HEK293 (cell line): ENCODE measurements at regions not wholly inside any gene's neighbourhood (a gene's known extent, or its start where the extent isn't known, plus 50 kb on each side); places are given as distances from the start of the nearest gene placed in this dataset.

Source experiments
- CTCF ChIA-PET: fragments of 350-600 bp; formaldehyde crosslinking; extraction: SDS; loops from one replicate; lab custom pipeline; 2021; ENCODE audit warnings: antibody characterized with exemption; lab: Yijun Ruan, JAX
- POLR2A ChIA-PET: fragments of 300-600 bp; formaldehyde crosslinking; extraction: SDS; loops from one replicate; lab custom pipeline; 2020; ENCODE audit warnings: antibody characterized with exemption, inconsistent platforms; lab: Yijun Ruan, JAX
- H3K27ac ChIP-seq: fragments of 200-500 bp; sonication (Bioruptor generic); 2 replicates; pipeline ENCODE4 v1.5.1; 2014; ENCODE audit warnings: low read depth, low read length, control low read depth, inconsistent platforms; ENCODE audit errors: extremely low read depth
- H3K36me3 ChIP-seq, 2 experiments: fragments of 200-500 bp in 1 of 2; sonication (Bioruptor generic) in 1 of 2; 1 replicate in 1 of 2; 2 replicates in 1 of 2; pipeline ENCODE4 v1.5.1; 2014 to 2017; ENCODE audit warnings: inconsistent platforms in 2 of 2, low read length in 2 of 2; ENCODE audit not compliant: control insufficient read depth in 2 of 2, insufficient read depth in 1 of 2
- H3K4me1 ChIP-seq: fragments of 200-500 bp; sonication (Bioruptor generic); 2 replicates; pipeline ENCODE4 v1.5.1; 2014; ENCODE audit warnings: mild to moderate bottlenecking, low read length, inconsistent platforms; ENCODE audit not compliant: control insufficient read depth, insufficient read depth
- H3K4me3 ChIP-seq: 2 replicates; pipeline ENCODE4 v1.5.1; 2011; ENCODE audit warnings: low read depth, mild to moderate bottlenecking, control low read depth, low read length, moderate library complexity
- H3K9me3 ChIP-seq: fragments of 200-500 bp; sonication (Bioruptor generic); 2 replicates; pipeline ENCODE4 v1.5.1; 2014; ENCODE audit warnings: low read depth, low read length, inconsistent platforms; ENCODE audit not compliant: control insufficient read depth, insufficient read depth
- EGR2 ChIP-seq: fragments of 450-650 bp; formaldehyde crosslinking; IDR thresholded peaks from 2 replicates; pipeline ENCODE4 v1.5.1; 2016; ENCODE audit warnings: low read depth, missing biosample characterization, missing genetic modification characterization
- FEZF1 ChIP-seq: fragments of 450-650 bp; formaldehyde crosslinking; IDR thresholded peaks from 2 replicates; pipeline ENCODE4 v1.5.1; 2016; ENCODE audit warnings: missing biosample characterization, missing genetic modification characterization
- GLI2 ChIP-seq: fragments of 450-650 bp; formaldehyde crosslinking; IDR thresholded peaks from 2 replicates; pipeline ENCODE4; 2017; ENCODE audit warnings: missing biosample characterization, missing genetic modification characterization, low read depth, borderline replicate concordance
- GLIS1 ChIP-seq: fragments of 450-650 bp; formaldehyde crosslinking; IDR thresholded peaks from 2 replicates; pipeline ENCODE4 v1.5.1; 2016; ENCODE audit warnings: missing biosample characterization, missing genetic modification characterization
- HOXD13 ChIP-seq: sonication (generic); formaldehyde crosslinking; IDR thresholded peaks from 2 replicates; pipeline ENCODE4 v1.8.0; 2022; ENCODE audit warnings: missing genetic modification reagents, borderline replicate concordance
- KLF10 ChIP-seq: fragments of 450-650 bp; IDR thresholded peaks from 2 replicates; pipeline ENCODE4 v1.5.1; 2018; ENCODE audit warnings: missing biosample characterization, mild to moderate bottlenecking, missing genetic modification characterization
- KLF9 ChIP-seq: fragments of 450-650 bp; formaldehyde crosslinking; IDR thresholded peaks from 2 replicates; pipeline ENCODE4 v1.5.1; 2016; ENCODE audit warnings: missing biosample characterization, missing genetic modification characterization, low read depth
- SCRT1 ChIP-seq: fragments of 450-650 bp; formaldehyde crosslinking; IDR thresholded peaks from 2 replicates; pipeline ENCODE4 v1.5.1; 2016; ENCODE audit warnings: missing biosample characterization, missing genetic modification characterization, borderline replicate concordance
- TCF7L2 ChIP-seq: IDR thresholded peaks from 2 replicates; pipeline ENCODE4 v1.6.1; 2011; ENCODE audit warnings: low read depth, mild to moderate bottlenecking, inconsistent platforms, low read length, moderate library complexity, borderline replicate concordance
- ZBTB10 ChIP-seq: fragments of 450-650 bp; formaldehyde crosslinking; IDR thresholded peaks from 2 replicates; pipeline ENCODE4 v1.5.1; 2016; ENCODE audit warnings: missing biosample characterization, missing genetic modification characterization
- ZBTB17 ChIP-seq: fragments of 450-650 bp; formaldehyde crosslinking; IDR thresholded peaks from 2 replicates; pipeline ENCODE4 v1.5.1; 2016; ENCODE audit warnings: missing biosample characterization, missing genetic modification characterization
- ZEB2 ChIP-seq: fragments of 450-650 bp; formaldehyde crosslinking; IDR thresholded peaks from 2 replicates; pipeline ENCODE4 v1.5.1; 2016; ENCODE audit warnings: missing biosample characterization, missing genetic modification characterization
- ZFHX2 ChIP-seq: fragments of 450-650 bp; formaldehyde crosslinking; conservative IDR thresholded peaks from 2 replicates; pipeline ENCODE4 v1.5.1; 2016; ENCODE audit warnings: missing biosample characterization, missing genetic modification characterization
- ZFP41 ChIP-seq: fragments of 450-650 bp; formaldehyde crosslinking; IDR thresholded peaks from 2 replicates; pipeline ENCODE4 v1.5.1; 2016; ENCODE audit warnings: missing biosample characterization, missing genetic modification characterization, borderline replicate concordance
- ZFP69B ChIP-seq: fragments of 450-650 bp; formaldehyde crosslinking; IDR thresholded peaks from 2 replicates; pipeline ENCODE4 v1.5.1; 2016; ENCODE audit warnings: missing biosample characterization, missing genetic modification characterization
- ZNF18 ChIP-seq: fragments of 450-650 bp; formaldehyde crosslinking; IDR thresholded peaks from 2 replicates; pipeline ENCODE4 v1.5.1; 2016; ENCODE audit warnings: missing biosample characterization, missing genetic modification characterization
- ZNF302 ChIP-seq: fragments of 450-650 bp; formaldehyde crosslinking; IDR thresholded peaks from 2 replicates; pipeline ENCODE4 v1.5.1; 2016; ENCODE audit warnings: missing biosample characterization, missing genetic modification characterization, low read depth
- ZNF488 ChIP-seq: fragments of 450-650 bp; formaldehyde crosslinking; IDR thresholded peaks from 2 replicates; pipeline ENCODE4 v1.5.1; 2016; ENCODE audit warnings: missing biosample characterization, missing genetic modification characterization
- ZNF548 ChIP-seq: fragments of 450-650 bp; formaldehyde crosslinking; IDR thresholded peaks from 2 replicates; pipeline ENCODE4 v1.5.1; 2016; ENCODE audit warnings: missing biosample characterization, missing genetic modification characterization
- ZNF610 ChIP-seq: fragments of 450-650 bp; formaldehyde crosslinking; IDR thresholded peaks from 2 replicates; pipeline ENCODE4 v1.5.1; 2016; ENCODE audit warnings: missing biosample characterization, missing genetic modification characterization, borderline replicate concordance
- ZNF785 ChIP-seq: fragments of 450-650 bp; formaldehyde crosslinking; IDR thresholded peaks from 2 replicates; pipeline ENCODE4 v1.5.1; 2016; ENCODE audit warnings: missing biosample characterization, missing genetic modification characterization
- ZNF792 ChIP-seq: fragments of 450-650 bp; formaldehyde crosslinking; IDR thresholded peaks from 2 replicates; pipeline ENCODE4 v1.5.1; 2016; ENCODE audit warnings: missing biosample characterization, missing genetic modification characterization

GRCh38 chr10:78920011-78920410 lies 148.8 kb upstream of the ZMIZ1 start (continued):
- TF ChIP-seq ZNF488 (tag by site-specific recombination) (no peak), KLF10 (no peak), FEZF1 (tag by site-specific recombination) (no peak), ZNF18 (tag by site-specific recombination) (peak; percentile 92), ZNF792 (tag by site-specific recombination) (no peak), GLI2 (tag by site-specific recombination) (no peak), ZEB2 (peak; percentile 78), KLF9 (tag by site-specific recombination) (no peak), HOXD13 (no peak), ZFHX2 (tag by site-specific recombination) (peak; percentile 95), ZNF548 (no peak), ZBTB10 (tag by site-specific recombination) (no peak), ZNF610 (tag by site-specific recombination) (no peak), ZNF785 (no peak), GLIS1 (tag by site-specific recombination) (no peak), ZFP41 (no peak)

GRCh38 chr10:78921895-78922294 lies 146.9 kb upstream of the ZMIZ1 start:
- no peak overlapping the region for H3K27ac ChIP-seq
- ChIA-PET CTCF (interaction anchor here (0.9 kb wide), 1 partner anchor 273 kb away, joined by 3 read pairs; no protein-coding TSS in a partner anchor), POLR2A (interaction anchor here (0.6 kb wide), 1 partner anchor 44 kb away, joined by 4 read pairs; no protein-coding TSS in a partner anchor)
- no peaks in the 10 kb centered on the region for H3K9me3 ChIP-seq
- H3K4me1 ChIP-seq = no peaks in the 10 kb centered on the region; the same call in 1 of the 2 replicates
- no peaks in the 10 kb centered on the region for H3K36me3 ChIP-seq
- TF ChIP-seq ZFP69B (tag by site-specific recombination) (no peak), TCF7L2 (no peak), EGR2 (tag by site-specific recombination) (no peak), ZNF302 (no peak)
- no peak overlapping the region for H3K4me3 ChIP-seq

- Histone ChIP-seq H3K27ac (no peak overlapping the region), H3K4me1 (no peaks in the 10 kb centered on the region; the same call in 1 of the 2 replicates), H3K9me3 (no peaks in the 10 kb centered on the region), H3K4me3 (no peak overlapping the region), H3K36me3 (no peaks in the 10 kb centered on the region)
- TF ChIP-seq SCRT1 (no peak), ZBTB17 (peak; percentile 56)
- ChIA-PET CTCF (interaction anchor here (0.6 kb wide), 1 partner anchor 14 kb away, joined by 3 read pairs; no protein-coding TSS in a partner anchor), POLR2A (no interaction called here)
Observed at GRCh38 chr10:78923647-78924318, 145.0 kb upstream of the ZMIZ1 start.
